ENCODE measurements at regions not wholly inside any gene's neighbourhood (a gene's known extent, or its start where the extent isn't known, plus 50 kb on each side); places are given as distances from the start of the nearest gene placed in this dataset.
A peak's percentile ranks its signal among the peaks of the same experiment; 100 is the strongest.

GRCh38 chr12:127355061-127355841 is 911.7 kb upstream of the TMEM132C start:
- peak; percentile 23 for DNase-seq

DNA sequence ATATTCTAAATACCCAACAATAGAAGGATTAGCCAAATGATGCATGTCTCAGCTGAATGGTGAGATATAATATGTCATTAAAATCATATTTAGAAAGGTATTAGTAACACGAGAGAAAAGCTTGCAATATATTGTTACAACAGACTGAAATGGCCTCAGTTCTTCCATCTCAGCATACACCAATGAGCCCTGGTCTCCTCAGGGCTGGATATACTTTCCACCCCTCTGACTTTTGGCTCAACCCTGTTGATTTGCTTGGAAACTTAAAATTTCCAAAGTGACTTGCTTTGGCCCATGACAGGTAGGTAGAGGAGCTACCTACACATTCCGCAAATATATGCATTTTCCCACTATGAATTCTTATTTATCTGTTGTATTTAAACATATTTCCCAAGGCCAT is 908.1 kb upstream of the TMEM132C start:
- DNase-seq, result no peak

- no peak for DNase-seq
Observed at GRCh38 chr12:127360580-127360979, 906.4 kb upstream of the TMEM132C start.

GRCh38 chr12:127362121-127362520 is 904.8 kb upstream of the TMEM132C start:
- no peak for DNase-seq

DNA sequence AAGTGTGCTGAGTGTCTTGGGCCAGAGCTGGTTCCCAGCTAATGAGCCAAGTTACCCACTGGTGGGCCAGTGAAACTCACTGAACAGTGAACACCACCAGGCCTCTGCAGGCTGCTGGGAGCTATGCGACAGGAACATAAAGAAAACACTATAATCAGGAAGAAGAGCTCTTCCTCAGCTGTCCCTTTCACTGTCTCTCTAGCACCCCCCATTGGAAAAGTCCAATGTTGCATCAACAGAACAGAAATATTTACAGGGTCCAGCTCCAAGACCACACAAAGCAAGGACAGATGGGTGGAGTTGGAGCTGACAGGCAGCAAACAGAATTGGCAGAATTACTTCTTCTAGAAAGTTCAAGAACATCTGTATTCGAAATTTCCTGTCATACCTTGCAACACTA is 903.6 kb upstream of the TMEM132C start:
- peak; percentile 37 for DNase-seq

DNA sequence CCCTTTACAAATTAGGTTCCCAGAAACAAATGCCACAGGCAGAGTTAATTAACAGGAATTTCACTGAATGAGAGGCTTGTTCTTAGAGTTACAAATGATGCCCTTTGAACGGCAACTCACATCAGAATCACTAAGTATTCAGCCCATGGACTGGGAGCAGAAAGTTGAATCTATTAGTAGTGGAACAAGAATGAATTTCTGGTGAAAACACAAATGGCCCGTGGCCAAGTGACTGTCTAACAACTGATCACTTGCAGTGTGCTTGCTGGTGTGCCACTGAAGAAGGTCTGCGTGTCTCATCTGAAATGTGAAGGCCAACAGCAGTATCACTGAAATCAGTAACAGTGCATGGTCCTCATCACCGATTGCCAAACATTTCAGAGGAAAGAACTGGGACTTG is 893.4 kb upstream of the TMEM132C start:
- no peak for DNase-seq

GRCh38 chr12:127374447-127374846 is 892.5 kb upstream of the TMEM132C start:
- no peak for DNase-seq

DNA sequence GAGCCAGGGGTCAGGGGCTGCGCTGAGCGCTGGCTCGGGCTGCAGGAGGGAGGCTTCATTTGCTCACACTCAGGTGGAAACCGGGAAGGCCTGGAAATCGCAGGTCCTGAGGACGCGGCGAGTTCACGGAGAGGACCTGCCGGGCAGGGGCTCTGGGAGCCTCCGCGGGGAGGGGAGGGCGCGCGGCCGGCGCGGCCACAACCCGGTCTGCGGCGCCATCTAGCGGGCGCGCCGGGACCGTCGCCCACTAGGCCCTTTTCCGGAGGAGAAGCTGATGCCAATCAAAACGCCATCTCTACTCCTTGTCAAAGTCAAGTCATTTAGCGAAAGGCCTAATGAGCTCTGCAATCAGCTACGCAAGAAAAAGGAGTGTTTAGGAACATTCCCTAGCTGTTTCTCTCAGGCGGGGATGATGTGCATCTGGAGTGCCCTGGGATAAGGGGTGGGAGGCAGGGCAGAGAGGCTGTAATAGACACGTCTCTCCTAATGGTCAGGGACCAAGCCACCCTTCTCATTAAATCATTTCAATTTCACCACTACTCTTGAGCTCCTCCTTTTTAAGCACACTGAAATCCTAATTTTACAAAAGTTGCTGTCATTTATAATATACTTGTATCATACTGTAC is 885.8 kb upstream of the TMEM132C start:
- DNase-seq, result peak; percentile 51

DNA sequence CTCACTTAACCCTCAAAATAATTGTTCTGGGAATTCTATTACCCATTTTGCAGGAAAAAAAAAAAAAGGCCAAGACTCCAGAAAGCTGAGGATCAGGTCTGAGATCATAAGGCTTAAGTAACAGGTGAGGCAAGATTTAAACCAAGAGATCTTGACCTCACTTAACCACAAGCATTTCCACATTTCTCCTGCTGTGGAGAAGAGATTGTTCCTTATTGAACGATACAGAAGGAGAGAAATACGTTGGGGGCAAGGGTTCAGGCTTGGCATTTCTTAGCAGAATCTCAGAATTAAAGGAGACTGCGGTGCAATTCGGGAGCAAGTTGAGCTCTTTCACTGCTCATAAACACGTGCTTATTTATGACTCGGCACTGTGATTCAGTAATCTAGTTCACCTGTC is 885.3 kb upstream of the TMEM132C start:
- no peak for DNase-seq

DNA sequence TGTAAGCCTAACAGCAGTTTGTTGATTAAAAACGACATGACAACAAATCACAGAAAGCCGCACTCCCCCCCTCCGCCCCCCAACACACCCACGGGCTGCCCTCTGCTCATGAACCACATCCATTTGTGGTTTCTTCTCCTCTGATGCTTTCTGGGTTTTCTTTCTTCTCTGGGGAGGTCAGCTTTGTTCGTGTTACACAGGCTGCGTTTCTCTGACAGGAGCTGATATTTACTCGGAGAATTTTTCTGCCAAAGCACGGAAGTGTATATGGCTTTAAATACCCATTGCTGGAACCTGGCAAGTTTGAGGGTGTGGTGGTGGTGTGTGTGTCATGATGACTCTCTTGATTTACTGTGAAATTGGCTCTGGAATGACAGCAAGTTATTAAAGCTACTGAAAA is 883.7 kb upstream of the TMEM132C start:
- no peak for DNase-seq

DNA sequence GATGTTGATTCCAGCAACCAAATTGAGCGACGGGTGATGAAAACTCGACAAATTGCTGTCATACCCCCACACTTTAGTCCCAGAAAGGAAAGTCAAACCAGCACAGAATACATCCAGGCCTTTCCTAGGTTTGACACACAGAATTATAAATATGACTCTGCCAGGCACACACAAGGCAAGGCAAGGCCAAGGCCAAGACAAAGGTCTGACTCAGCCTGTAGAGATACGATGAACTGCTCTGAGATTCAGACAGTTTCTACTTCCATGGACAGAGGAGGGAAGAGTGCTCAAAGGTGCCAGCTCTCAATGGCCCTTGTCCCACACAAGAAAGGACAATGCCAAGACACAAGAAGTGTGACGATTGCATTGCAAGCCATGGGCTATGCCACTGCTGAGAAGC is 880.2 kb upstream of the TMEM132C start:
- no peak for DNase-seq

GRCh38 chr12:127388985-127389384 is 878.0 kb upstream of the TMEM132C start:
- DNase-seq, result peak; percentile 65

DNA sequence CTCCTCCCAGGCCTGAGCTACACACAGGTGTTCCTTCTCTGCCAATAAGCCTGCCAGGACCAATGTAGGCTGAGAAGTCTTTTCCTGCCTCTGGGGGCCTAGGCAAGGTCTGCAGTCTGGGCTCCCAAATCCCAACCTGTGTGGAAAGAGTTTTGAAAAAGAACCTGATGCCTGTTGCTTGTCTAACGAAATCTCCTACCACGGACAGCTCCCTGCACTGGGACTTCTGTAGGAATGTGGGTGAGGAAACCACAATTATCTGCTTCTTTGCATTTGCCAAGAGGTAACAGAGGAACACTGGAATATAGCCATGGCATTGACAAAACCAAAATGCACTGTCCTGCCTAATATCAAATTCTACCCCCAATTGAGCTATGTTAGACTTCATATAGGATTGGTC is 877.0 kb upstream of the TMEM132C start:
- DNase-seq, result peak; percentile 78

- DNase-seq, result no peak
Observed at GRCh38 chr12:127393465-127393864, 873.5 kb upstream of the TMEM132C start.

GRCh38 chr12:127393896-127394295 is 873.1 kb upstream of the TMEM132C start:
- peak; percentile 85 for DNase-seq

- no peak for DNase-seq
Observed at GRCh38 chr12:127396734-127397133, 870.2 kb upstream of the TMEM132C start.

GRCh38 chr12:127398016-127398710 is 868.8 kb upstream of the TMEM132C start:
- DNase-seq, result no peak

DNA sequence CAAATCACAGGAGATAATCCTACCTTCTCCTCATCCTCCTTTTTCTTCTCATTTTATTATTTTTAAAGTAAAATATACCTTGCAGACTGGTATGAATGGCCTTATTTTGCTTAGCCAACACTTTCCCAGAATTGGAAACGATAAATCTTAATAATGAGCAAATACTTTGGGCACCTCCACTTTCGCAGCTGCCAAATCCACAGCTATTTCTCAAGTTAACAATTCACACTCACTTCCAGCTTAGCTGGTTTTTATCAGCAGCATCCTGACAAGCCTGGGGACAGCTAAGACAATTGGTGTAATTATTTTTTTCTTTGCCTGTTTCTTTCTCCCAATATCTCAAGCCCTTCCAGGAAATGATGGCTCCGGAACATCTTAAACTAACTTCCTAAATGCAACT is 867.5 kb upstream of the TMEM132C start:
- no peak for DNase-seq

GRCh38 chr12:127400221-127400620 is 866.7 kb upstream of the TMEM132C start:
- DNase-seq, result peak; percentile 54

DNA sequence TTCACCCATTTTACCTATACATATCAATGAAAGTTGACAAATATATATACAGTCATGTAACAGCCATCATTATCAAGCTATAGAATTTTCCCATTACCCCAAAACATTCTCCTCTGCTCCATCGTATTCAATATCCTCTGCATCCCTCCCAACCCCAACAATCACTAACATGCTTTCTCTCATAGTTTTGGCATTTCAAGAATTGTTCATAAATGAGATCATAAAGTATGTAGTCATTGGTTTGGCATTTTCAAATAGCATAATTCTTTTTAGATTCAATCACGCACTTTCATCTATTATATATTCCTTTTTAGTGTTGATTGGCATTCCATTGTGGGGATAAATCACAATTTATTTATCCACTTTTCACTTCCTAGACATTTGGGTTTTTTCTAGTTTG is 866.0 kb upstream of the TMEM132C start:
- DNase-seq, result peak; percentile 83

- no peak for DNase-seq
Observed at GRCh38 chr12:127401536-127401935, 865.4 kb upstream of the TMEM132C start.

- DNase-seq, result peak; percentile 26
Observed at GRCh38 chr12:127411166-127411915, 855.6 kb upstream of the TMEM132C start.

GRCh38 chr12:127411981-127412380 is 855.0 kb upstream of the TMEM132C start:
- no peak for DNase-seq
